ENCODE measurements at regions not wholly inside any gene's neighbourhood (a gene's known extent, or its start where the extent isn't known, plus 50 kb on each side); places are given as distances from the start of the nearest gene placed in this dataset.

GRCh38 chr9:124202447-124202971 lies 55.2 kb upstream of the NEK6 start:
- TF ChIP-seq RARB (CRISPR knock-in tag; IDR thresholded peaks at IDR 0.05) (no peak), ESRRG (CRISPR knock-in tag; IDR thresholded peaks at IDR 0.05) (no peak), TCF4 (CRISPR knock-in tag; IDR thresholded peaks at IDR 0.05; ENCODE audit: borderline replicate concordance) (no peak), OSR1 (CRISPR knock-in tag; IDR thresholded peaks at IDR 0.05) (no peak)
